ENCODE measurements at regions not wholly inside any gene's neighbourhood (a gene's known extent, or its start where the extent isn't known, plus 50 kb on each side); places are given as distances from the start of the nearest gene placed in this dataset.

- intact Hi-C loops (cut with DNase I) = no loop called here
- Histone ChIP-seq H3K4me1 (no peaks in the 10 kb centered on the region), H3K36me3 (no peaks in the 10 kb centered on the region), H3K9me3 (no peaks in the 10 kb centered on the region), H3K4me3 (no peak overlapping the region), H3K27me3 (no peaks in the 10 kb centered on the region), H3K27ac (no peak overlapping the region)
- no peak for TF ChIP-seq CTCF (IDR thresholded peaks at IDR 0.05)
- DNase-seq (ENCODE audit: low spot score in 2 of 2) = no peak
These were observed 287.9 kb upstream of the SEMA6D start for GRCh38 chr15:47429376-47429775.

- H3K4me1 ChIP-seq = peaks cover 0 to 3% of the 10 kb centered on the region in 2 donors
- H3K27me3 ChIP-seq = no peaks in the 10 kb centered on the region
- no peak overlapping the region for H3K27ac ChIP-seq
- no peak overlapping the region for H3K4me3 ChIP-seq
- DNase-seq (ENCODE audit: low spot score in 2 of 2) = no peak
- no peaks in the 10 kb centered on the region for H3K9me3 ChIP-seq
- TF ChIP-seq CTCF (IDR thresholded peaks at IDR 0.05) = no peak
- intact Hi-C loops (cut with DNase I) = no loop called here
- no peaks in the 10 kb centered on the region for H3K36me3 ChIP-seq
These were observed 285.8 kb upstream of the SEMA6D start for GRCh38 chr15:47431501-47431900.

GRCh38 chr15:47432826-47433225 lies 284.5 kb upstream of the SEMA6D start:
- Histone ChIP-seq H3K27me3 (no peaks in the 10 kb centered on the region), H3K36me3 (no peaks in the 10 kb centered on the region), H3K4me1 (peaks cover 0 to 8% of the 10 kb centered on the region in 2 donors), H3K9me3 (no peaks in the 10 kb centered on the region), H3K4me3 (no peak overlapping the region), H3K27ac (no peak overlapping the region)
- intact Hi-C loops (cut with DNase I) = no loop called here
- DNase-seq (ENCODE audit: low spot score in 2 of 2) = no peak
- TF ChIP-seq CTCF (IDR thresholded peaks at IDR 0.05) = no peak

GRCh38 chr15:47434596-47434995 lies 282.7 kb upstream of the SEMA6D start:
- intact Hi-C loops (cut with DNase I) = no loop called here

GRCh38 chr15:47437491-47437890 lies 279.8 kb upstream of the SEMA6D start:
- no peak overlapping the region for H3K4me3 ChIP-seq
- no peaks in the 10 kb centered on the region for H3K36me3 ChIP-seq
- H3K9me3 ChIP-seq = no peaks in the 10 kb centered on the region
- peaks cover 2 to 18% of the 10 kb centered on the region in 2 donors for H3K4me1 ChIP-seq
- DNase-seq (ENCODE audit: low spot score in 2 of 2) = no peak
- no peaks in the 10 kb centered on the region for H3K27me3 ChIP-seq
- H3K27ac ChIP-seq = peak overlapping the region in 1 of 2 donors; percentile 5
- no peak for TF ChIP-seq CTCF (IDR thresholded peaks at IDR 0.05)
- intact Hi-C loops (cut with DNase I) = no loop called here

More at GRCh38 chr15:47434596-47434995, 282.7 kb upstream of the SEMA6D start:
- H3K4me1 ChIP-seq = peaks cover 0 to 15% of the 10 kb centered on the region in 2 donors
- no peaks in the 10 kb centered on the region for H3K36me3 ChIP-seq
- no peaks in the 10 kb centered on the region for H3K9me3 ChIP-seq
- no peaks in the 10 kb centered on the region for H3K27me3 ChIP-seq
- no peak overlapping the region for H3K4me3 ChIP-seq
- H3K27ac ChIP-seq = no peak overlapping the region
- TF ChIP-seq CTCF (IDR thresholded peaks at IDR 0.05) = no peak
- DNase-seq (ENCODE audit: low spot score in 2 of 2) = no peak
